ENCODE measurements at regions not wholly inside any gene's neighbourhood (a gene's known extent, or its start where the extent isn't known, plus 50 kb on each side); places are given as distances from the start of the nearest gene placed in this dataset.

- DNase-seq, result peak; percentile 14
Measured at GRCh38 chr3:43178891-43179366, 73.0 kb upstream of the POMGNT2 start.

GRCh38 chr3:43177085-43177484 is 71.2 kb upstream of the POMGNT2 start:
- DNase-seq, result no peak

GRCh38 chr3:43176666-43177065 is 70.8 kb upstream of the POMGNT2 start:
- DNase-seq, result no peak

- no peak for DNase-seq
Measured at GRCh38 chr3:43175541-43175940, 69.7 kb upstream of the POMGNT2 start.

GRCh38 chr3:43173949-43174348 is 68.1 kb upstream of the POMGNT2 start:
- no peak for DNase-seq

GRCh38 chr3:43171748-43172147 is 65.9 kb upstream of the POMGNT2 start:
- DNase-seq, result no peak

GRCh38 chr3:43170553-43170952 is 64.7 kb upstream of the POMGNT2 start:
- no peak for DNase-seq

- no peak for DNase-seq
Measured at GRCh38 chr3:43169987-43170386, 64.1 kb upstream of the POMGNT2 start.

- DNase-seq, result no peak
Measured at GRCh38 chr3:43166406-43166805, 60.5 kb upstream of the POMGNT2 start.

- no peak for DNase-seq
Measured at GRCh38 chr3:43165786-43166185, 59.9 kb upstream of the POMGNT2 start.

- DNase-seq, result no peak
Measured at GRCh38 chr3:43163895-43164493, 58.1 kb upstream of the POMGNT2 start.

GRCh38 chr3:43162230-43163084 is 56.6 kb upstream of the POMGNT2 start:
- peak; percentile 16 for DNase-seq

- no peak for DNase-seq
Measured at GRCh38 chr3:43161684-43162229, 55.9 kb upstream of the POMGNT2 start.

- no peak for DNase-seq
Measured at GRCh38 chr3:43160664-43161063, 54.8 kb upstream of the POMGNT2 start.

- no peak for DNase-seq
Measured at GRCh38 chr3:43159876-43160255, 54.0 kb upstream of the POMGNT2 start.

- DNase-seq, result no peak
Measured at GRCh38 chr3:43159131-43159875, 53.4 kb upstream of the POMGNT2 start.

- DNase-seq, result no peak
Measured at GRCh38 chr3:43156812-43157455, 51.1 kb upstream of the POMGNT2 start.

GRCh38 chr3:43155464-43156121 is 49.7 kb upstream of the POMGNT2 start:
- DNase-seq, result peak; percentile 58

All from DMS53 (cell line).